Endothelial cell of umbilical vein (primary cell): ENCODE measurements at regions not wholly inside any gene's neighbourhood (a gene's known extent, or its start where the extent isn't known, plus 50 kb on each side); places are given as distances from the start of the nearest gene placed in this dataset.
A peak's percentile ranks its signal among the peaks of the same experiment; 100 is the strongest.

Source experiments
- BruUV-seq: library from RNA; stranded (reverse); fragments of 400-500 nt; replicated peaks from 2 replicates; lab custom pipeline; 2021; lab: Mats Ljungman, UMichigan
- CTCF ChIA-PET: fragments of 300-600, 350-600 bp; sonication (Branson Sonifier 250); formaldehyde crosslinking; loops from one replicate; lab custom pipeline; 2021; ENCODE audit warnings: antibody characterized with exemption, inconsistent platforms; lab: Charles Lee
- POLR2A ChIA-PET: fragments of 300-600, 350-600 bp; sonication (Branson Sonifier 250); formaldehyde crosslinking; loops from one replicate; lab custom pipeline; 2021; ENCODE audit warnings: antibody characterized with exemption, inconsistent platforms; lab: Charles Lee
- DNase-seq: peaks from one replicate; pipeline ENCODE4 v3.0.0-alpha.2; 2011; ENCODE audit warnings: low read depth, low spot score
- FAIRE-seq: peaks from 2 replicates; lab custom pipeline; 2011; peaks lifted over from hg19 to GRCh38; lab: Jason Lieb, UNC
- H2AFZ ChIP-seq: 2 replicates; pipeline ENCODE4 v1.6.0; 2012; ENCODE audit warnings: low read depth, low read length, control low read depth, inconsistent platforms
- H3K27ac ChIP-seq: 2 replicates; pipeline ENCODE4 v1.5.1; 2011; ENCODE audit warnings: low read depth, mild to moderate bottlenecking, control low read depth, low read length, moderate library complexity; ENCODE audit not compliant: insufficient read depth
- H3K27me3 ChIP-seq, 2 experiments: 2 replicates each; pipeline versions ENCODE4 v1.6.0 to v1.6.1; 2011; ENCODE audit warnings: low read length in 2 of 2, mixed read lengths in 1 of 2; ENCODE audit not compliant: control insufficient read depth in 2 of 2, insufficient read depth in 2 of 2
- H3K36me3 ChIP-seq, 2 experiments: 2 replicates in 1 of 2; 3 replicates in 1 of 2; pipeline ENCODE4 v1.5.1; 2011; ENCODE audit warnings: low read length in 2 of 2, mild to moderate bottlenecking in 1 of 2, moderate library complexity in 1 of 2; ENCODE audit not compliant: control insufficient read depth in 2 of 2, insufficient read depth in 2 of 2; ENCODE audit errors: extremely low read depth in 1 of 2
- H3K4me1 ChIP-seq: 3 replicates; pipeline ENCODE4 v1.5.1; 2011; ENCODE audit warnings: mild to moderate bottlenecking, low read length; ENCODE audit not compliant: control insufficient read depth, insufficient read depth; ENCODE audit errors: extremely low read depth
- H3K4me2 ChIP-seq: 2 replicates; pipeline ENCODE4 v1.6.1; 2011; ENCODE audit warnings: low read length, control low read depth, mixed read lengths; ENCODE audit not compliant: insufficient read depth
- H3K4me3 ChIP-seq, 3 experiments: fragments of 200-600 bp in 1 of 3; sonication (generic), shearing (Covaris generic) in 1 of 3; replicated peaks in 1 of 3; 2 replicates each; pipeline ENCODE4 v1.5.1; 2011 to 2016; ENCODE audit warnings: control low read depth in 3 of 3, low read length in 3 of 3, mild to moderate bottlenecking in 2 of 3, inconsistent platforms in 1 of 3, low read depth in 1 of 3, moderate library complexity in 1 of 3; ENCODE audit not compliant: insufficient read depth in 1 of 3
- H3K79me2 ChIP-seq: 2 replicates; pipeline ENCODE4 v1.6.0; 2012; ENCODE audit warnings: low read length, inconsistent platforms; ENCODE audit not compliant: control insufficient read depth, insufficient read depth
- H3K9ac ChIP-seq: replicated peaks from 2 replicates; pipeline ENCODE3; 2011; ENCODE audit warnings: low read length, control low read depth; ENCODE audit not compliant: insufficient read depth; ENCODE audit errors: extremely low read depth
- H3K9me1 ChIP-seq: replicated peaks from 3 replicates; pipeline ENCODE4 v1.6.0; 2011; ENCODE audit warnings: mild to moderate bottlenecking, low read length; ENCODE audit not compliant: control insufficient read depth, insufficient read depth; ENCODE audit errors: extremely low read depth
- H3K9me3 ChIP-seq: replicated peaks from 2 replicates; pipeline ENCODE4 v1.5.1; 2012; ENCODE audit warnings: low read length, inconsistent platforms; ENCODE audit not compliant: control insufficient read depth, insufficient read depth
- H4K20me1 ChIP-seq: replicated peaks from 2 replicates; pipeline ENCODE3; 2011; ENCODE audit warnings: mild to moderate bottlenecking, low read length; ENCODE audit not compliant: control insufficient read depth, insufficient read depth; ENCODE audit errors: extremely low read depth
- EZH2 ChIP-seq: IDR thresholded peaks from 2 replicates; pipeline ENCODE4 v1.6.1; 2012; ENCODE audit warnings: borderline replicate concordance, low read depth, mild to moderate bottlenecking, moderate library complexity, low read length, inconsistent platforms; ENCODE audit not compliant: severe bottlenecking
- FOS ChIP-seq: IDR thresholded peaks from 2 replicates; pipeline ENCODE4 v1.6.1; 2011; ENCODE audit warnings: mild to moderate bottlenecking, low read length, moderate library complexity, borderline replicate concordance; ENCODE audit not compliant: insufficient read depth
- GATA2 ChIP-seq: IDR thresholded peaks from 2 replicates; pipeline ENCODE4 v1.7.0; 2011; ENCODE audit warnings: low read depth, mild to moderate bottlenecking, moderate library complexity, mixed read lengths, low read length; ENCODE audit not compliant: insufficient read length, insufficient read depth
- JUN ChIP-seq: IDR thresholded peaks from 2 replicates; pipeline ENCODE4 v1.6.1; 2011; ENCODE audit warnings: borderline replicate concordance, low read depth; ENCODE audit not compliant: insufficient read length, insufficient read depth
- POLR2AphosphoS5 ChIP-seq: IDR thresholded peaks from 2 replicates; pipeline ENCODE4 v1.6.1; 2012; ENCODE audit warnings: low read depth, mild to moderate bottlenecking, control low read depth, low read length, moderate library complexity; ENCODE audit not compliant: insufficient read depth
- dilution Hi-C: fragments of 300-500 bp; cut with MboI; formaldehyde crosslinking; loops from one replicate; pipeline ENCODE4 v1.15.0; 2019; ENCODE audit warnings: low sequenced_read_pairs; ENCODE audit not compliant: extremely low pct_ligation_motif_present
- intact Hi-C: fragments of 100-400 bp; cut with micrococcal nuclease; formaldehyde crosslinking; loops from one replicate; pipeline ENCODE4 v1.10.0; 2022

DNA sequence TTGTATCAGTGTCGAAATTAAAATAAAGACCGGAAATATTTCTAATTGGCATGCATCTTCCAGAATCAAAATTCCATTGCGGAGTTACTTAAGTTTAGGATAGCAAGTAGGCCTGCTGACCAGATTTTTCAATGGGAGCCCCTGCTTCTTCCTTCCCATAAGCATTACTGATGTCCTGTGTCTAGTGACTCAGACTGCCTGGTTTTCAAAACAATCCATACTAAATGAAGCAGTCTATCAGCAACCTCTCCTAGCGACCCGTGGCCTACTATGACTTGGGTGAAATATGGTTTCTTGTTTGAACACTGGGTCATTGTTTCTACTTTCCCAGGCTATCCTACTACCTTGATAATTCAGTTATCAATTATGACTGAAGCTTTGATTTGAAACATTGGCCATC is 571.6 kb downstream of the TBC1D4 start:
- Histone ChIP-seq H3K79me2 (no peaks in the 10 kb centered on the region), H2AFZ (peak overlapping the region; percentile 86), H3K27me3 (no peaks in the 10 kb centered on the region), H3K9me1 (no peaks in the 10 kb centered on the region), H3K4me1 (peaks cover 23% of the 10 kb centered on the region), H3K9ac (no peak overlapping the region), H3K4me2 (no peak overlapping the region), H3K27ac (no peak overlapping the region), H3K9me3 (no peaks in the 10 kb centered on the region), H3K4me3 (no peak overlapping the region), H4K20me1 (no peaks in the 10 kb centered on the region), H3K36me3 (no peaks in the 10 kb centered on the region)
- no TSS peak for BruUV-seq
- ChIA-PET CTCF (interaction anchor here (1.4 kb wide), 1 partner anchor 9 kb away, joined by 4 read pairs; no protein-coding TSS in a partner anchor), POLR2A (no interaction called here)
- dilution Hi-C loops (no loop called here), intact Hi-C loops (loop anchor here (1.0 kb wide), 1 partner anchor 20 kb away; no protein-coding TSS in a partner anchor)
- TF ChIP-seq FOS (peak; percentile 43), GATA2 (no peak)
- FAIRE-seq (no peak), DNase-seq (peak; percentile 66)

- CTCF ChIA-PET: interaction anchor here (0.6 to 1.6 kb wide), 6 partner anchors 10 to 411 kb away, joined by 3 to 7 read pairs (median 4); no protein-coding TSS in a partner anchor
- peak; percentile 83 for FAIRE-seq
Observed at GRCh38 chr13:74907788-74908187, 574.2 kb downstream of the TBC1D4 start.

More at GRCh38 chr13:74907788-74908187, 574.2 kb downstream of the TBC1D4 start:
- Histone ChIP-seq H3K27ac (peak overlapping the region; percentile 45), H3K36me3 (no peaks in the 10 kb centered on the region), H3K9me1 (no peaks in the 10 kb centered on the region), H2AFZ (peak overlapping the region; percentile 24), H3K27me3 (no peaks in the 10 kb centered on the region), H3K9me3 (no peaks in the 10 kb centered on the region), H3K79me2 (no peaks in the 10 kb centered on the region), H3K4me1 (peaks cover 23% of the 10 kb centered on the region), H3K4me3 (no peak overlapping the region), H3K4me2 (peak overlapping the region; percentile 49), H4K20me1 (no peaks in the 10 kb centered on the region), H3K9ac (no peak overlapping the region)
- DNase-seq: peak; percentile 68
- POLR2A ChIA-PET: no interaction called here
- TF ChIP-seq JUN (peak; percentile 4), EZH2 (no peak), FOS (peak; percentile 55), POLR2AphosphoS5 (peak; percentile 60)
- intact Hi-C loops: loop anchor here (1.0 to 10.0 kb wide), 3 partner anchors 16 to 773 kb away; partner anchors contain the start of gene KLF12
- BruUV-seq: no TSS peak
- dilution Hi-C loops: no loop called here
